ENCODE measurements at regions not wholly inside any gene's neighbourhood (a gene's known extent, or its start where the extent isn't known, plus 50 kb on each side); places are given as distances from the start of the nearest gene placed in this dataset.

- ATAC-seq = no peak
- Histone ChIP-seq H2AFZ (ENCODE audit: low read length) (no peak overlapping the region), H3K9ac (ENCODE audit: insufficient read depth, low read depth, low read length) (no peak overlapping the region), H3K27ac (ENCODE audit: extremely low read length, insufficient read depth, low read length) (no peak overlapping the region), H3K4me2 (ENCODE audit: low read depth, low read length) (no peak overlapping the region), H3K27me3 (ENCODE audit: control insufficient read depth in 1 of 2, insufficient read depth in 2 of 2, low read length in 2 of 2) (no peaks in the 10 kb centered on the region; a peak in 1 of 5 replicates), H3K4me3 (replicated peaks in 1 of 3; ENCODE audit: insufficient read depth in 1 of 3, low read depth in 2 of 3, low read length in 3 of 3) (no peak overlapping the region), H3K79me2 (ENCODE audit: insufficient read depth, low read length) (no peaks in the 10 kb centered on the region), H3K36me3 (replicated peaks in 1 of 2; ENCODE audit: control insufficient read depth in 1 of 2, insufficient read depth in 2 of 2, low read length in 2 of 2) (no peaks in the 10 kb centered on the region), H4K20me1 (ENCODE audit: insufficient read depth, low read length) (no peaks in the 10 kb centered on the region), H3K9me3 (ENCODE audit: low read length) (peaks cover 48% of the 10 kb centered on the region), H3K4me1 (ENCODE audit: insufficient read depth, low read length) (no peaks in the 10 kb centered on the region)
- no peak for FAIRE-seq
- CTCF ChIA-PET (ENCODE audit: low intra/inter-chr PET ratio, low total read pairs) = no interaction called here
- no peak for DNase-seq (ENCODE audit: low spot score)
- no TSS peak for BruUV-seq (replicated peaks)
- no peak for TF ChIP-seq BRCA1 (CRISPR knock-in tag; IDR thresholded peaks at IDR 0.05)
- no peak for TF ChIP-seq ZNF777 (CRISPR knock-in tag; IDR thresholded peaks at IDR 0.05)
- TF ChIP-seq ZNF296 (CRISPR knock-in tag; conservative IDR thresholded peaks at IDR 0.05) = no peak
- TF ChIP-seq, protein P1, sequence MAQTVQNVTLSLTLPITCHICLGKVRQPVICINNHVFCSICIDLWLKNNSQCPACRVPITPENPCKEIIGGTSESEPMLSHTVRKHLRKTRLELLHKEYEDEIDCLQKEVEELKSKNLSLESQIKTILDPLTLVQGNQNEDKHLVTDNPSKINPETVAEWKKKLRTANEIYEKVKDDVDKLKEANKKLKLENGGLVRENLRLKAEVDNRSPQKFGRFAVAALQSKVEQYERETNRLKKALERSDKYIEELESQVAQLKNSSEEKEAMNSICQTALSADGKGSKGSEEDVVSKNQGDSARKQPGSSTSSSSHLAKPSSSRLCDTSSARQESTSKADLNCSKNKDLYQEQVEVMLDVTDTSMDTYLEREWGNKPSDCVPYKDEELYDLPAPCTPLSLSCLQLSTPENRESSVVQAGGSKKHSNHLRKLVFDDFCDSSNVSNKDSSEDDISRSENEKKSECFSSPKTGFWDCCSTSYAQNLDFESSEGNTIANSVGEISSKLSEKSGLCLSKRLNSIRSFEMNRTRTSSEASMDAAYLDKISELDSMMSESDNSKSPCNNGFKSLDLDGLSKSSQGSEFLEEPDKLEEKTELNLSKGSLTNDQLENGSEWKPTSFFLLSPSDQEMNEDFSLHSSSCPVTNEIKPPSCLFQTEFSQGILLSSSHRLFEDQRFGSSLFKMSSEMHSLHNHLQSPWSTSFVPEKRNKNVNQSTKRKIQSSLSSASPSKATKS (CRISPR knock-in tag; IDR thresholded peaks at IDR 0.05) = no peak
- no peak for TF ChIP-seq ARNTL (CRISPR knock-in tag; IDR thresholded peaks at IDR 0.05)
- TF ChIP-seq MAZ (IDR thresholded peaks at IDR 0.05; ENCODE audit: borderline replicate concordance, low read depth, low read length) = no peak
- no peak for TF ChIP-seq MAZ (CRISPR knock-in tag; IDR thresholded peaks at IDR 0.05; ENCODE audit: low read depth)
- TF ChIP-seq POLR2AphosphoS2 (IDR thresholded peaks at IDR 0.05; ENCODE audit: low read depth, low read length) = no peak
- no peak for TF ChIP-seq SAFB2 (CRISPR knock-in tag; IDR thresholded peaks at IDR 0.05; ENCODE audit: borderline replicate concordance, low read depth)
- no peak for TF ChIP-seq ZFYVE20 (CRISPR knock-in tag; IDR thresholded peaks at IDR 0.05; ENCODE audit: borderline replicate concordance, low read depth)
- TF ChIP-seq, protein P2, sequence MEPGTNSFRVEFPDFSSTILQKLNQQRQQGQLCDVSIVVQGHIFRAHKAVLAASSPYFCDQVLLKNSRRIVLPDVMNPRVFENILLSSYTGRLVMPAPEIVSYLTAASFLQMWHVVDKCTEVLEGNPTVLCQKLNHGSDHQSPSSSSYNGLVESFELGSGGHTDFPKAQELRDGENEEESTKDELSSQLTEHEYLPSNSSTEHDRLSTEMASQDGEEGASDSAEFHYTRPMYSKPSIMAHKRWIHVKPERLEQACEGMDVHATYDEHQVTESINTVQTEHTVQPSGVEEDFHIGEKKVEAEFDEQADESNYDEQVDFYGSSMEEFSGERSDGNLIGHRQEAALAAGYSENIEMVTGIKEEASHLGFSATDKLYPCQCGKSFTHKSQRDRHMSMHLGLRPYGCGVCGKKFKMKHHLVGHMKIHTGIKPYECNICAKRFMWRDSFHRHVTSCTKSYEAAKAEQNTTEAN (CRISPR knock-in tag; conservative IDR thresholded peaks at IDR 0.05) = no peak
- no peak for TF ChIP-seq ZNF570 (CRISPR knock-in tag; IDR thresholded peaks at IDR 0.05; ENCODE audit: borderline replicate concordance)
- no peak for TF ChIP-seq ZNF136 (CRISPR knock-in tag; IDR thresholded peaks at IDR 0.05; ENCODE audit: low read depth)
- TF ChIP-seq MAFF (IDR thresholded peaks at IDR 0.05; ENCODE audit: low read depth, low read length) = no peak
- TF ChIP-seq, protein P3, sequence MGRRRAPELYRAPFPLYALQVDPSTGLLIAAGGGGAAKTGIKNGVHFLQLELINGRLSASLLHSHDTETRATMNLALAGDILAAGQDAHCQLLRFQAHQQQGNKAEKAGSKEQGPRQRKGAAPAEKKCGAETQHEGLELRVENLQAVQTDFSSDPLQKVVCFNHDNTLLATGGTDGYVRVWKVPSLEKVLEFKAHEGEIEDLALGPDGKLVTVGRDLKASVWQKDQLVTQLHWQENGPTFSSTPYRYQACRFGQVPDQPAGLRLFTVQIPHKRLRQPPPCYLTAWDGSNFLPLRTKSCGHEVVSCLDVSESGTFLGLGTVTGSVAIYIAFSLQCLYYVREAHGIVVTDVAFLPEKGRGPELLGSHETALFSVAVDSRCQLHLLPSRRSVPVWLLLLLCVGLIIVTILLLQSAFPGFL (CRISPR knock-in tag; IDR thresholded peaks at IDR 0.05) = no peak
- TF ChIP-seq DNMT3B (CRISPR knock-in tag; conservative IDR thresholded peaks at IDR 0.05) = no peak
- TF ChIP-seq XRCC5 (optimal IDR thresholded peaks at IDR 0.05; ENCODE audit: low read length) = no peak
- TF ChIP-seq ZNF607 (CRISPR knock-in tag; IDR thresholded peaks at IDR 0.05; ENCODE audit: borderline replicate concordance) = no peak
- in situ Hi-C loops (cut with HindIII; ENCODE audit: extremely low pct_ligation_motif_present, low pct_unique_long_range_greater_than_20kb) (no loop called here), intact Hi-C loops (cut with micrococcal nuclease; ENCODE audit: unreplicated experiment) (no loop called here)
- under 1% methylated on average over 5 of the region's 5 CpGs for WGBS (ENCODE audit: low lambda C conversion rate)
- POLR2A ChIA-PET = no interaction called here
These were observed 1044.6 kb downstream of the VRK1 start for GRCh38 chr14:97841762-97842161.

Measured in HepG2 (cell line).